ENCODE measurements at regions not wholly inside any gene's neighbourhood (a gene's known extent, or its start where the extent isn't known, plus 50 kb on each side); places are given as distances from the start of the nearest gene placed in this dataset.
A peak's percentile ranks its signal among the peaks of the same experiment; 100 is the strongest.

- H3K27me3 ChIP-seq: no peaks in the 10 kb centered on the region
- H3K36me3 ChIP-seq: no peaks in the 10 kb centered on the region
- WGBS, 2 donors: 68 to 76% methylated on average over 1 of the region's 1 CpG
- peak in 1 of 2 donors; percentile 71 for ATAC-seq (ENCODE audit: low FRiP score in 2 of 2)
- TF ChIP-seq POLR2A (IDR thresholded peaks at IDR 0.05) (no peak), EP300 (IDR thresholded peaks at IDR 0.05) (no peak), CTCF (IDR thresholded peaks at IDR 0.05) (no peak)
- H3K4me1 ChIP-seq: no peaks in the 10 kb centered on the region
- no peak overlapping the region for H3K27ac ChIP-seq
- no peaks in the 10 kb centered on the region for H3K9me3 ChIP-seq
- no peak overlapping the region for H3K4me3 ChIP-seq
- no peak for DNase-seq
Measured at GRCh38 chr16:25413975-25414374, 156.3 kb upstream of the ZKSCAN2 start.

- DNase-seq (no peak), ATAC-seq (ENCODE audit: low FRiP score in 2 of 2) (no peak)
- TF ChIP-seq EP300 (IDR thresholded peaks at IDR 0.05) (no peak), POLR2AphosphoS5 (IDR thresholded peaks at IDR 0.05) (no peak), POLR2A (IDR thresholded peaks at IDR 0.05) (no peak), CTCF (IDR thresholded peaks at IDR 0.05) (no peak)
- H3K4me3 ChIP-seq: no peak overlapping the region
- H3K36me3 ChIP-seq: no peaks in the 10 kb centered on the region
- no peaks in the 10 kb centered on the region for H3K4me1 ChIP-seq
- no peak overlapping the region for H3K27ac ChIP-seq
- H3K27me3 ChIP-seq: no peaks in the 10 kb centered on the region
- H3K9me3 ChIP-seq: no peaks in the 10 kb centered on the region
Measured at GRCh38 chr16:25413133-25413532, 155.5 kb upstream of the ZKSCAN2 start.

GRCh38 chr16:25411396-25412081 is 153.9 kb upstream of the ZKSCAN2 start:
- no peaks in the 10 kb centered on the region for H3K9me3 ChIP-seq
- ATAC-seq (ENCODE audit: low FRiP score in 2 of 2) (no peak), DNase-seq (no peak)
- no peak overlapping the region for H3K4me3 ChIP-seq
- H3K4me1 ChIP-seq: no peaks in the 10 kb centered on the region
- H3K36me3 ChIP-seq: no peaks in the 10 kb centered on the region
- no peak for TF ChIP-seq POLR2A (IDR thresholded peaks at IDR 0.05)
- TF ChIP-seq EP300 (IDR thresholded peaks at IDR 0.05): no peak
- no peak for TF ChIP-seq CTCF (IDR thresholded peaks at IDR 0.05)
- no peak for TF ChIP-seq POLR2AphosphoS5 (IDR thresholded peaks at IDR 0.05)
- no peaks in the 10 kb centered on the region for H3K27me3 ChIP-seq
- 61 to 63% methylated on average over 8 of the region's 8 CpGs for WGBS, 2 donors
- no peak overlapping the region for H3K27ac ChIP-seq

- Histone ChIP-seq H3K27me3 (no peaks in the 10 kb centered on the region), H3K27ac (no peak overlapping the region), H3K4me1 (no peaks in the 10 kb centered on the region), H3K9me3 (no peaks in the 10 kb centered on the region), H3K4me3 (no peak overlapping the region), H3K36me3 (no peaks in the 10 kb centered on the region)
- DNase-seq: no peak
- TF ChIP-seq CTCF (IDR thresholded peaks at IDR 0.05) (no peak), POLR2A (IDR thresholded peaks at IDR 0.05) (no peak), EP300 (IDR thresholded peaks at IDR 0.05) (no peak), POLR2AphosphoS5 (IDR thresholded peaks at IDR 0.05) (no peak)
- WGBS, 2 donors: 86 to 90% methylated on average over 1 of the region's 1 CpG
- ATAC-seq (ENCODE audit: low FRiP score in 2 of 2): no peak
Measured at GRCh38 chr16:25403852-25404251, 146.2 kb upstream of the ZKSCAN2 start.

GRCh38 chr16:25395528-25395927 is 137.9 kb upstream of the ZKSCAN2 start:
- Histone ChIP-seq H3K36me3 (no peaks in the 10 kb centered on the region), H3K27me3 (no peaks in the 10 kb centered on the region), H3K9me3 (peaks cover 0 to 4% (median 0%) of the 10 kb centered on the region in 4 donors), H3K4me3 (no peak overlapping the region), H3K27ac (no peak overlapping the region), H3K4me1 (no peaks in the 10 kb centered on the region)
- ATAC-seq (ENCODE audit: low FRiP score in 2 of 2) (no peak), DNase-seq (no peak)
- TF ChIP-seq EP300 (IDR thresholded peaks at IDR 0.05) (no peak), POLR2A (IDR thresholded peaks at IDR 0.05) (no peak), POLR2AphosphoS5 (IDR thresholded peaks at IDR 0.05) (no peak), CTCF (IDR thresholded peaks at IDR 0.05) (no peak)
